Aorta (tissue), 5 donors: ENCODE measurements at regions not wholly inside any gene's neighbourhood (a gene's known extent, or its start where the extent isn't known, plus 50 kb on each side); places are given as distances from the start of the nearest gene placed in this dataset.

Experiments
- ATAC-seq: fragments of 200-7000 bp; cut with Tn5 transposase; one replicate; pipeline ENCODE4 v1.9.1; 2022; ENCODE audit warnings: moderate library complexity; ENCODE audit not compliant: low FRiP score
- DNase-seq, 2 donors: peaks; one replicate each; pipeline ENCODE4 v3.0.0-alpha.2; 2020
- H3K27ac ChIP-seq, 2 donors: one replicate each; pipeline ENCODE4 v1.5.1; 2013; ENCODE audit warnings: low read length in 2 of 2, mild to moderate bottlenecking in 2 of 2, moderate library complexity in 2 of 2, control low read depth in 1 of 2, inconsistent platforms in 1 of 2, low read depth in 1 of 2
- H3K27me3 ChIP-seq, 2 donors: one replicate each; pipeline ENCODE4 v1.6.1; 2013; ENCODE audit warnings: control low read depth in 1 of 2, low read length in 1 of 2, mild to moderate bottlenecking in 1 of 2, moderate library complexity in 1 of 2; ENCODE audit not compliant: insufficient read depth in 2 of 2, control insufficient read depth in 1 of 2
- H3K36me3 ChIP-seq, 2 donors: one replicate each; pipeline ENCODE4 v1.6.1; 2013; ENCODE audit warnings: control low read depth in 1 of 2, low read length in 1 of 2, mild to moderate bottlenecking in 1 of 2; ENCODE audit not compliant: insufficient read depth in 2 of 2, control insufficient read depth in 1 of 2
- H3K4me1 ChIP-seq, 2 donors: one replicate each; pipeline ENCODE4 v1.6.1; 2013; ENCODE audit warnings: low read length in 2 of 2, control low read depth in 1 of 2, mild to moderate bottlenecking in 1 of 2, moderate library complexity in 1 of 2; ENCODE audit not compliant: insufficient read depth in 2 of 2, control insufficient read depth in 1 of 2
- H3K4me3 ChIP-seq, 2 donors: one replicate each; pipeline ENCODE4 v1.5.1; 2013; ENCODE audit warnings: low read length in 2 of 2, control low read depth in 1 of 2, mild to moderate bottlenecking in 1 of 2
- H3K9me3 ChIP-seq: one replicate; pipeline ENCODE4 v1.6.1; 2013; ENCODE audit warnings: mild to moderate bottlenecking, low read length; ENCODE audit not compliant: control insufficient read depth
- WGBS, 2 donors: extraction: QIAGEN DNeasy Blood & Tissue Kit; methylation state at CpG; one replicate each; pipeline ENCODE4 v1.1.7; 2013; 5-methylcytosine and 5-hydroxymethylcytosine counted together
- intact Hi-C, 2 donors: fragments of 100-400 bp; cut with DNase I; formaldehyde crosslinking; loops; one replicate each; pipeline versions ENCODE4 v1.14.2 to v1.15.0; 2022
- donor health status: healthy with polysubstance abuse.
- donor health status: Bipolar disorder and iron deficiency.
- donor health status: DM: no; HTN: no; CAD: no.
- donor health status: DM: no; HTN: no; CAD: no.
- donor health status: DM: yes; HTN: yes; CAD: no.

DNA sequence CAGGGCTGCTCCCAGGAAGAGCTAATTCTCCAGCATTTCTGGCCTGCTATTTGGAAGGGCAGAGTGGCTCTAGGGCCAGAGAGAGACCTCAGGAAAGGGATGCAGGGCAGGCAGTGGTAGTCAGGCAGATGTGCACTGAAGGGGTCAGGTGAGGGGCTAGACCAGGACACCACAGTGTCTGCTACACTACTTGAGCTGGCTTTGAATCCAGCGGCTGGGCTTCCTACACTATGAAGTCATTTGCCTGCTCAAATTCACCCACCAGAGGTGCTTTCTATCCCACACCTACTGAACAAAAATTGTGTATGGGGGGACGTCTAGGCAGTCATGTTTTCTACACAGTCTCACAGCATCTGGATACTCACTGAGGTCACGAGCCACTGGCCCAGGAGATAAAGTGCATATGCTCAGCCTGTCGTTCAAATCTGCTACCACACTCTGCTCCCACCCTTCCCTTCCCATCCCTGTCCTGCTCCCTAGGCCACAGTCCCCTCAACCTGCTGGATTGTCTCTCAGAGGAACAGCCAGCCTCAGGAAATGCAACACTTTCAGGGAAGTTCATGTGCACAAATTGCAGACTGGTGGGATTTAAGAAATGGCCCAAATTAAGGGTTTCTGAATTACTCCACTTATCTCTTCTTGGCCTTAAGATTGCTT, 49.9 kb upstream of the SLC6A11 start:
- Histone ChIP-seq H3K27ac (no peak overlapping the region), H3K4me3 (no peak overlapping the region), H3K4me1 (no peaks in the 10 kb centered on the region), H3K27me3 (no peaks in the 10 kb centered on the region), H3K36me3 (no peaks in the 10 kb centered on the region), H3K9me3 (no peaks in the 10 kb centered on the region)
- intact Hi-C loops: loop anchor here in 1 of 2 donors (10.0 kb wide), 1 partner anchor 289 kb away; no protein-coding TSS in a partner anchor
- ATAC-seq (no peak), DNase-seq (no peak)
- WGBS, 2 donors: 55 to 68% methylated on average over 4 of the region's 4 CpGs
